HT-29 (cell line): ENCODE measurements at regions not wholly inside any gene's neighbourhood (a gene's known extent, or its start where the extent isn't known, plus 50 kb on each side); places are given as distances from the start of the nearest gene placed in this dataset.
"Not testable (repeated sequence)": the region's sequence is repeated elsewhere in the genome, so short reads cannot be mapped to it uniquely, and the experiment has no call there.

Experiments
- DNase-seq: peaks from one replicate; pipeline ENCODE4 v3.0.0-alpha.2; 2015; ENCODE audit warnings: low spot score

GRCh38 chr7:24134535-24134934 lies 149.5 kb upstream of the NPY start:
- DNase-seq = no peak

DNA sequence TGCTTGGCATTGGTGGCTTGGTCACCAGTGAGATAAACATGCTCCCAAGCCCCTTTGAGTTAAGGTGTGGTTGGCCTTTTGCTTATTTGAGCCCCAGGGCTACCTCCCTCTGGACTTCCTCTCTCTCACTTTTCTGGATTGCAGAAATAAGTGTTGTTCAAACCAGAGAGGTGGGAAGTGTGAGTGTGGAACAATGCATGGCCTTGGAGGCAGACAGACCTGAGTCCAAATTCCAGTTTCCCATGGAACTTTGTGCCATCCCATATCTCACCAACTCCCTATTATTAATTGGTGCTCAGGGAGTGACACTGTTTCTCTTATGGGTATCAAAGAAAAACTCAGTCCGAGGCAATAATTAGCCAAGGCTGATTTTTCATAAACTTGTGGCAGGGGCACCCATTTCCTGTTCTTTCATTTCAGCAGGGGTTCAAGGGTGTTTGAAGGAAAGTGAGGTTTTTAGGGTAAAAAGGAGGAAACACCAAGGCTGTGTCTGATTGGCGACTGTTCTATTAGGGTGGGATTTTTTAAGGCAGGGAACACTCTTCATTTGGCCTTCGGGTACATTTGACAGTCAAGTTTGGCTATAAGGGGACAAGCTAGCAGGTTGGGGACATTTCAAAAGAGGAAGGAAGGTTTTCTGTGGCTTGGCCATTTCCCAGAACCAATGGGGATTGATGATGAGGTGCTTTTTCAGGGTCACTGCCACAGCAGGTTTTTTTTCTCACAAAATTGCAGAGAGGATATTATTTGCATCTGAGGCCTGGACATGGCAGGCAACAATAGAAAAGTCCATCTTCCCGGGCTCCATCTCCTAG lies 148.8 kb upstream of the NPY start:
- no peak for DNase-seq

- DNase-seq = no peak
Measured at GRCh38 chr7:24137338-24137737, 146.7 kb upstream of the NPY start.

DNA sequence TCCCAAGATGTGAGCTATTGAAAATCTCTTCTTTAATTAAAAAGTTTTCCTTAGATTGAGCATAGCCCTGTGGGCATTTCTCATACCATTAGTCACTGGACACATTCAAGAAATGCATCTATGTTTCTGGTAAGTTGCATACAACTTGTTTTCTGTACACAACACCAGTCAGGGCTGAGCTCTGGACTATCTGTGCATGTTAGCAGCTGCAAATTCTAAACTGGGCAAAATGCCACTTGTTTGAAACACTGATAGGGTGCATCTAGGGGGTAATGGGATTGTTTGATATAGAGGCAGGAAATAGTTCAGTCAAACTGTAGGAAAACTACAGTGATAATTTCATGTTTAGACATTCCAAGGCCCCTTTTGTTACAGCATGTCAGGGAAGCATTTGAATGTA lies 145.6 kb upstream of the NPY start:
- DNase-seq = no peak

DNA sequence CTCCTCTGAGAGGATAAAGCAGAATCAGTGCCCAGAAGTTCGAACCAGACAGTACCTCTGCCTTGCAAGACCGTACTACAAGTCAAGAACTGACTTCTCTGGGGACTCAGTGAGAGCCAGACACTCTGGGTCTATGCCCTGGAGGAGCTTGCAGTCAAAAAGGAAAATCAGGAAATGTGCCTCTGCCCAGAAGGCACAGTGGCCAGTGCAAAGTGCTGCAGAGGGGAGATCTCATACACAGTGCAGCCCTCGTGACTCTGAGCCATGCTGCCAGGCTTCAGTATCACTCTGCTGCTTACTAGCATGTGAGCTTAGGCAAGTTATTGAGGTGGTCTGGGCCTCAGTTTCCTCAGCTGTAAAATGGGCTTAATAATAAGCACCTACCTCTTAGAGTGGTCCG lies 144.0 kb upstream of the NPY start:
- DNase-seq = no peak

- no peak for DNase-seq
Measured at GRCh38 chr7:24141874-24142509, 142.0 kb upstream of the NPY start.

DNA sequence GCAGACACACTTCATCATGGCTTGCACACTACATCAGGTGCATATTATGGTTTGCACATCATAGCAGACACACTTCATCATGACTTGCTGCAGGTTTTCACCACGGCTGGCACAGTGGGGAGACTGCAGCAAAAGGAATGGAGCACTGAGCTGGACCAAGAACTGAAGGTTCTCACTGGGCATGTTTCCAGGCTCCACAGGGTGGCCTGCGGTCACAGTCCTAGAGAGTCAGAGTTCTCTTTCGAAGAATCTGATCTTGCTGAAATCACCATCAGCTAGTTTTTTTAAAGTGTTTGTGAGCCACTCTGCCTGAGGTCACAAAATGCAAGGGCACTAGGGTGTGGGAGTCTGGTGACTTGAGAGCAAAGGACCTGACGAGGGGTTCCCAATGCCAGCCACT lies 140.4 kb upstream of the NPY start:
- no peak for DNase-seq

DNA sequence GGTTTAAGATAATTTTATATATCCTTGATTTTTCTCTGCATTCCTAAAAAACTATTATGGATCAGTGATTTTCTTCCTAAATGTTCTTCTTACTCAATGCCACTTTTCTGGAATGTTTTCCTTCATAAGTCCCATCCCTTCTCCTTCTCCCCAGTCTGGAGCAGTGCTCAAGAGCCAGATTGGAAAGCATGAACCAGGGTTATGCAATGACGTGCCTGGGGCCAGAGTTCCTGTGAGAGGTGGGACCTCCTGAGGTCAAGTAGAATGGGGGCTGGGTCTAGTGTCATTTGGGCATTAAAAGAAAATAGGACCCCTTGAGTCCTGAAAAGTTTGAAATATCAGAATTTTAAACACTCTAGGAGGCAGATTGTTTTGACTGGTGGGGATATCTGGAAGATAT lies 132.0 kb upstream of the NPY start:
- no peak for DNase-seq

DNA sequence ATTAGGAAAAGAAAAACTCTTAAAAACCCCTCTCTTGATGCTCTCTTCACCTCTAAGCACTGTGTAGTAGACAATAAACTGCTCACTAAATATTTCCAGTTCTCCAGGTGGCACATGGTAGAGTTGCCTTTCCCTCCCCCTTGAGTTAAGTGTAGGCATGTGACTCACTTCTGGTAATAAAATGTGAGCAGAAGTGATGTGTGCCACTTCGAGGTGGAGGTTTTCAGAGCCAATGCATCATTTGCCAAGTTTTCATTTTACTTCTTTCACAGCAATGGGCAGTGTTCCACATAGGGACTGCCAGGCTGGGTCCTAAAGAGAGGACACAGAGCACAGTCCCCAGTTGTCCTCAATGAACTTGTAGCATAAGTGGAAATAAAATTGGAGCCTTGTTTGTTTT lies 131.6 kb upstream of the NPY start:
- DNase-seq = no peak

GRCh38 chr7:24152877-24153472 lies 131.0 kb upstream of the NPY start:
- DNase-seq = no peak

GRCh38 chr7:24157666-24158065 lies 126.3 kb upstream of the NPY start:
- no peak for DNase-seq

GRCh38 chr7:24158975-24159374 lies 125.0 kb upstream of the NPY start:
- no peak for DNase-seq

- no peak for DNase-seq
Measured at GRCh38 chr7:24164401-24164800, 119.6 kb upstream of the NPY start.

DNA sequence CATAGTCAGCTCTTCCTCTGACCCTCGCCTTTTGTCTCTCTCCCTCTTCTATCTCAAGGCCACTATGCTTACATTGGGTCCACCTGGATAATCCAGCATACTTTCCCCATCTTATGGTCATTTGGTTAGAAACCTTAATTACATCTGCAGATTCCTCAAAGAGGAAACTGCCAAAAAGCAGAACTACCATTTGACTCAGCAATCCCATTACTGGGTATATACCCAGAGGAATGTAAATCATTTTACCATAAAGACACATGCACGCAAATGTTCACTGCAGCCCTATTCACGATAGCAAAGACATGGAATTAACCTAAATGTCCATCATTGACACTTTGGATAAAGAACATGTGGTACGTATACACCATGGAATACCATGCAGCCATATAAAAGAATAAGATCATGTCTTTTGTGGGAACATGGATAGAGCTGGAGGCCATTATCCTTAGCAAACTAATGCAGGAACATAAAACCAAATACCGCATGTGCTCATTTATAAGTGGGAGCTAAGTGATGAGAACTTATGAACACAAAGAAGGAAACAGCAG lies 114.8 kb upstream of the NPY start:
- no peak for DNase-seq

DNA sequence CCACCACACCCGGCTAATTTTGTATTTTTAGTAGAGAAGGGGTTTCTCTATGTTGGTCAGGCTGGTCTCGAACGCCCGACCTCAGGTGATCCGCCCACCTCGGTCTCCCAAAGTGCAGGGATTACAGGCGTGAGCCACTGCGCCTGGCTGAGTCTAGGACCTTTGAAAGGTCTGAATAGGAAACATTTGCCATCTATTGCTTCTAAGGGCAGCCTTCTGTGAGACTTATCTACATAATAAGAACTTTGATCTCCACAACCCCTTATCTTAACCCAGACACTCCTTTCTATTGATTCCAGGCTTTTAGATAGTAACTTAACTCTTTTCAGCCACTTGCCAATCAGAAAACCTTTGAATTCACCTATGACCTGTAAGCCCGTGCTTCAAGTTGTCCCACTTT lies 112.0 kb upstream of the NPY start:
- DNase-seq = not testable (repeated sequence)

DNA sequence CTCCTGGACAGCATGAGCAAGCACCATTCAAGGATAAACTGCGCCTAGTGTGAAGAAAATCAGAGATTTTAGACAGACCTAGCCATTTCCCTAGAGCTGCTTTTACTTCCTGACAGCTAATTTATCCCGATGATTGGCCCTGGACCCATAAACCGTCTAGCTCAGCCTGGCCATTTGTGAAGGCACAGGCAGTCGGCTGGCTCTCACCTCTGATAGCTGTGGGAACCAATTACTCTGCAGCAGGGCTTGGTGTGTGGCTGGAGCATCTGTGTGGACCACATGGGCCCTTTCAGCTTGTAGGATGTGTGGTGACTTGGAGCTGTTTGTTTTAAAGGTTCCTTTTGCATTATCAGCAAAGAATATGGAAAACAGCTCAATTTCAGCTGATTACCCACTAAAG lies 111.1 kb upstream of the NPY start:
- no peak for DNase-seq

DNA sequence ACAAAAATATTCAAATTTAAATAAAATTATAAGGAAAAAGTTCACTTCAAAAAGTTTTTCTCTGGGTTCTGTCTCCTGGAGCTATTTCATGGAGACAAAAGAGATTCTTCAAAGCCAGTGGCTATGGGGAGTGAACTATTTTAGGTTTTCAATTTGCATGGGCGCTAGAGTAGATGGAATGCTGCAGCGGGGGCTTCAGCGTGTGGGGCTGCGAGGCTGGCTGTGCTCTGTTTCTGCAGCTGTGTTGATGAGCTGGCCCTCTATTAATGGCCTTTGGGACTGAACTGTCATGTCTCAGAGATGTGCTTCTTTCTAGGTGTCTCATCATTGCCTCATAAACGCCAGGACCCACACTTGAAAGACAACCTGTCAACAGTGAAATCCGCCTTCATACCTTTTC lies 108.4 kb upstream of the NPY start:
- no peak for DNase-seq

DNA sequence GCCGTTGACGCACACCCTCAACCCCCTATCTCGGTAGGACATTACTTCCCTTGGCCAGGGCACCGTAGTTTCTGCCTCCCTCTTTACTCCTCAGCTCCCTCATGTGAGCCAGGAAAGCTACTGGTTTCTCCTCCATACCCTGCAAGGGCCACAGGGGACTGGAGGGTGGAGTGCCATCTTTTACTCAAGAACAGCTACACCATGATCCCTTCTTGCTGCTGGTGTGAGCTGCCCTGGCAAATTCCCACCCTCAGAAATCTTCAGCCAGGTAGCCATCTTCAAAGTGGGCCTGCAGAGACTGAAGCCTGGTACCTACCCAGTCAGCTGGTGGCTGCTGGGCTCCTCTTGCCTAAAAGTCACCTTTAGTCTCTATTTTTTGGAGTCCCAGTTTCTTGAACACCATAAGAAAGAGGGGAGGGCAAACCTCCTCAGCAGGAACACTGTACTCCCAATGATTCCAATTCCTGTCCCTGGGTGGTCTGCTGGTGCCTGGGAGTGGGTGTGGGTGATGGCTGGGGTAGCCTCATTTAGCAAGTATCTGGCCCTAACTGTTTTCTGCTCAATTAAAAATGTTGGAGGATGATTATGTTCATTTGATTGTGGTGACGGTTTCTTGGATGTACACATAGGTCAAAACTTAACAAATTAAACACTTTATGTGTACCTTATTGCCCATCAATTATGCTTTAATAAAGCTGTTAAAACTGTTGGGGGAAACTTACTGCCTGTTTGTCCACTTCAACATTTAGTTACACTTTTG lies 105.0 kb upstream of the NPY start:
- no peak for DNase-seq

GRCh38 chr7:24191362-24191761 lies 92.6 kb upstream of the NPY start:
- no peak for DNase-seq

DNA sequence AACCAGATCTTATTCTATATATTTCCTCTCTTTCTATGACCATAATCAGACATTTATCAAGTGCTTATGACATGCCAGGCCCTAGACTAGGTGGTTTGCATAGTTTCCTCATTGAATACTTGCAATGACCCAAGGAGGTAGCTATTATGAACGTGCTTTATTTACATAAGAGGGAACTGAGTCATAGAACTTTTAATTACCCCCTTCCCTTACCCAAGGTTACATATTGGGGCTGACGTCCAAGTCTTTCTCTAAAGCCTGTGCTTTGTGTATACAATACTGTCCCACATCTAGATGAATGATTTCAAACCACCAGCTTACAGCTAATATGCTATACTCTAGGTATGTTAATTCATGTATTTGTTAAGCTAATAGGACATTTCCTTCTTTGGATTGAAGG lies 91.9 kb upstream of the NPY start:
- no peak for DNase-seq

- no peak for DNase-seq
Measured at GRCh38 chr7:24192691-24193090, 91.3 kb upstream of the NPY start.

GRCh38 chr7:24197852-24198251 lies 86.1 kb upstream of the NPY start:
- no peak for DNase-seq
